GM23248 (cell line): ENCODE measurements at regions not wholly inside any gene's neighbourhood (a gene's known extent, or its start where the extent isn't known, plus 50 kb on each side); places are given as distances from the start of the nearest gene placed in this dataset.

Source experiments
- DNase-seq: peaks from one replicate; pipeline ENCODE4 v3.0.0-alpha.2; 2015
- H2AFZ ChIP-seq: fragments of 200-600 bp; sonication (generic); 2 replicates; pipeline ENCODE4 v1.6.1; 2016; ENCODE audit warnings: antibody characterized with exemption
- H3F3A ChIP-seq: fragments of 200-600 bp; sonication (generic); 2 replicates; pipeline ENCODE4 v1.6.1; 2016; ENCODE audit warnings: mild to moderate bottlenecking, antibody characterized with exemption, mixed run types; ENCODE audit not compliant: insufficient read depth
- H3K27ac ChIP-seq: fragments of 200-600 bp; sonication (generic); 2 replicates; pipeline ENCODE4 v1.5.1; 2016; ENCODE audit warnings: mild to moderate bottlenecking
- H3K27me3 ChIP-seq: fragments of 200-600 bp; sonication (generic); replicated peaks from 2 replicates; pipeline ENCODE4 v1.6.1; 2016; ENCODE audit warnings: mild to moderate bottlenecking; ENCODE audit not compliant: insufficient read depth
- H3K36me3 ChIP-seq: fragments of 200-600 bp; sonication (generic); 2 replicates; pipeline ENCODE4 v1.6.1; 2016; ENCODE audit warnings: low read depth, mild to moderate bottlenecking
- H3K4me1 ChIP-seq: fragments of 200-600 bp; sonication (generic); 2 replicates; pipeline ENCODE4 v1.6.1; 2016; ENCODE audit warnings: mild to moderate bottlenecking; ENCODE audit not compliant: insufficient read depth
- H3K4me2 ChIP-seq: fragments of 200-600 bp; sonication (generic); one replicate; pipeline ENCODE4 v1.6.1; 2016; ENCODE audit warnings: mild to moderate bottlenecking; ENCODE audit not compliant: unreplicated experiment
- H3K4me3 ChIP-seq: fragments of 200-600 bp; sonication (generic); 2 replicates; pipeline ENCODE4 v1.5.1; 2016; ENCODE audit warnings: mild to moderate bottlenecking
- H3K79me2 ChIP-seq: fragments of 200-600 bp; sonication (generic); 2 replicates; pipeline ENCODE4 v1.6.1; 2016; ENCODE audit warnings: mild to moderate bottlenecking; ENCODE audit not compliant: insufficient read depth
- H3K9ac ChIP-seq: fragments of 200-600 bp; sonication (generic); 2 replicates; pipeline ENCODE4 v1.6.1; 2016; ENCODE audit warnings: mild to moderate bottlenecking
- H3K9me2 ChIP-seq: fragments of 200-600 bp; sonication (generic); 2 replicates; pipeline ENCODE4 v1.6.1; 2016; ENCODE audit warnings: mixed run types, mild to moderate bottlenecking, moderate library complexity; ENCODE audit not compliant: insufficient read depth
- H3K9me3 ChIP-seq: fragments of 200-600 bp; sonication (generic); one replicate; pipeline ENCODE4 v1.6.1; 2017; ENCODE audit warnings: low read depth
- H4K20me1 ChIP-seq: fragments of 200-600 bp; sonication (generic); 2 replicates; pipeline ENCODE4 v1.6.0; 2016; ENCODE audit not compliant: insufficient read depth
- EZH2 ChIP-seq: fragments of 200-600 bp; sonication (generic); IDR thresholded peaks from 2 replicates; pipeline ENCODE4 v1.6.1; 2018; ENCODE audit warnings: antibody characterized with exemption, mild to moderate bottlenecking; ENCODE audit not compliant: insufficient read depth, poor library complexity, severe bottlenecking
- EZH2phosphoT487 ChIP-seq: fragments of 200-600 bp; sonication (generic); IDR thresholded peaks from 2 replicates; pipeline ENCODE4 v1.6.1; 2018; ENCODE audit warnings: antibody characterized with exemption, moderate library complexity, mild to moderate bottlenecking, low read depth; ENCODE audit not compliant: insufficient read depth
- WGBS, 2 experiments: methylation state at CpG; one replicate each; pipeline ENCODE4 v1.1.6; 2015 to 2017; ENCODE audit warnings: low lambda C conversion rate in 2 of 2, low coverage in 1 of 2; ENCODE audit errors: missing lambda C conversion rate in 2 of 2; 5-methylcytosine and 5-hydroxymethylcytosine counted together
- in situ Hi-C: fragments of 300-500 bp; cut with MboI; formaldehyde crosslinking; loops from 2 replicates; pipeline ENCODE4 v1.15.0; 2020

DNA sequence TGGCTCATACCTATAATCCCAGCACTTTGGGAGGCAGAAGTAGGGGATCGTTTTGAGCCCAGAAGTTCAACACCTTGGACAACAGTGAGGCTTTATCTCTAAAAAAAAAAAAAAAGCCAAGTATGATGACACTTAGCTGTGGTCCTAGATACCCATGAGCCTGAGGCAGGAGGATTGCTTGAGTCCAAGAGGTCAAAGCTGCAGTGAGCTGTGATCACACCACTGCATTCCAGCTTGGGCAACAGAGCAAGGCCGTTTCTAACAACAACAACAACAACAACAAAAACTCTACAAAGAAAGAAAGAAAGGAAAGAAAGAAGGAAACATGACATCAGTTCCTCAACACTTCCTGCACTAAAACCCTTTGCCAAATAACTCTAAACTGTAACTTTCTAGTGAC lies 265.1 kb upstream of the DACH1 start:
- H3K27ac ChIP-seq, result no peak overlapping the region
- H3K36me3 ChIP-seq, result no peaks in the 10 kb centered on the region
- no peaks in the 10 kb centered on the region for H3K4me1 ChIP-seq
- no peaks in the 10 kb centered on the region for H3K27me3 ChIP-seq
- no peaks in the 10 kb centered on the region for H3F3A ChIP-seq
- no peaks in the 10 kb centered on the region for H3K9me3 ChIP-seq
- H3K9me2 ChIP-seq, result no peaks in the 10 kb centered on the region
- no peak overlapping the region for H2AFZ ChIP-seq
- no peaks in the 10 kb centered on the region for H4K20me1 ChIP-seq
- no peak overlapping the region for H3K4me3 ChIP-seq
- H3K9ac ChIP-seq, result no peak overlapping the region
- no peak overlapping the region for H3K4me2 ChIP-seq
- no peak for TF ChIP-seq EZH2
- no peak for TF ChIP-seq EZH2phosphoT487
- DNase-seq, result no peak
- in situ Hi-C loops, result no loop called here
- 4 to 9% methylated on average over 2 of the region's 2 CpGs for WGBS, 2 experiments
- H3K79me2 ChIP-seq, result no peaks in the 10 kb centered on the region

DNA sequence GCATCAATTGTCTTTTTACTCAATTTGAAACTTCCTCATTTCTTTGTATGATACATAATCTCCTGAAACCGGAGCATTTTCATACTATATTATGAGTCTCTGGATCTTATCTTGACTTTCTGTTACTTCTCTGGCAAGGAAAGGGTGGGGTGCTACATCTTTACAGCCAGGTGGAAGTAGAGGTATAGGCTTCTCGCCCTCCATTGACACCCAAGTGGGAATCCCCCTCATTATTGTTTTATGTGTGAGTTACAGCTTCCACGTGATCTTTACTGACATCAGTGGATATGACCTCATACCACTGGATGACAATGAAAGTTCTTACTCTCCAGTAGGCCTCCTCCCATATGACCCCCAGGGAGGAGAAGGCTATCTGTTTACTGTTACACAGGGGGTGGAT lies 262.1 kb upstream of the DACH1 start:
- in situ Hi-C loops, result no loop called here
- DNase-seq, result no peak
- Histone ChIP-seq H3K4me2 (no peak overlapping the region), H3K9me3 (no peaks in the 10 kb centered on the region), H3K27ac (no peak overlapping the region), H3K9ac (no peak overlapping the region), H3K4me1 (no peaks in the 10 kb centered on the region), H3K27me3 (no peaks in the 10 kb centered on the region), H3K9me2 (no peaks in the 10 kb centered on the region), H3K36me3 (no peaks in the 10 kb centered on the region), H3F3A (no peaks in the 10 kb centered on the region), H2AFZ (no peak overlapping the region), H3K79me2 (no peaks in the 10 kb centered on the region), H4K20me1 (no peaks in the 10 kb centered on the region), H3K4me3 (no peak overlapping the region)
- 19 to 26% methylated on average over 3 of the region's 3 CpGs for WGBS, 2 experiments
- TF ChIP-seq EZH2 (no peak), EZH2phosphoT487 (no peak)

DNA sequence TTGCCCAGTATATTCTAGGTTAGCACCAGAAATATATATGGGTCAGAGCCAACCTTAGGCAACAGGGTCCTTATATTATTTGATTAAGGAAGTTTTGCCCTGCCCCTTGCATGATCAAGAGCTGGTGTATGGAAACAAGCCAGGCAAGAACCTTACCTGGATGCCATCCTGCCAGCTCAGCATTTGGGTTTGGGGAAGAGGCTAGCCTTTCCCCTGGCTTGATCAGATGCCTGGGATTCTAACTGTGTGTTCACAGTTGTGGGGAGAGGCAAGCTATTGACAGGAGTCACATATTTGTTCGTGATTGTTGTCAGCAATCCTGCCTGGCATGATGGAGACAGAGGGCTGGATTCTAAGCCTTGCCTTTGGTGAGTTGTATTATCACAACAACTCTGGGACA lies 260.0 kb upstream of the DACH1 start:
- H3K36me3 ChIP-seq, result no peaks in the 10 kb centered on the region
- no peaks in the 10 kb centered on the region for H3F3A ChIP-seq
- H3K4me2 ChIP-seq, result no peak overlapping the region
- no peaks in the 10 kb centered on the region for H4K20me1 ChIP-seq
- H3K27me3 ChIP-seq, result no peaks in the 10 kb centered on the region
- no peaks in the 10 kb centered on the region for H3K4me1 ChIP-seq
- H3K9me3 ChIP-seq, result no peaks in the 10 kb centered on the region
- 0 to 7% methylated on average over 1 of the region's 1 CpG for WGBS, 2 experiments
- no peak overlapping the region for H3K27ac ChIP-seq
- TF ChIP-seq EZH2, result no peak
- no peak for TF ChIP-seq EZH2phosphoT487
- H2AFZ ChIP-seq, result no peak overlapping the region
- DNase-seq, result no peak
- no peak overlapping the region for H3K9ac ChIP-seq
- H3K9me2 ChIP-seq, result no peaks in the 10 kb centered on the region
- no peak overlapping the region for H3K4me3 ChIP-seq
- in situ Hi-C loops, result no loop called here
- H3K79me2 ChIP-seq, result no peaks in the 10 kb centered on the region

GRCh38 chr13:72126424-72126823 lies 259.4 kb upstream of the DACH1 start:
- no peak overlapping the region for H3K9ac ChIP-seq
- TF ChIP-seq EZH2 (no peak), EZH2phosphoT487 (no peak)
- no peaks in the 10 kb centered on the region for H3K36me3 ChIP-seq
- H3F3A ChIP-seq, result no peaks in the 10 kb centered on the region
- H3K9me3 ChIP-seq, result no peaks in the 10 kb centered on the region
- H3K79me2 ChIP-seq, result no peaks in the 10 kb centered on the region
- H3K27me3 ChIP-seq, result no peaks in the 10 kb centered on the region
- WGBS, 2 experiments, result 21 to 32% methylated on average over 2 of the region's 2 CpGs
- no peak overlapping the region for H3K4me3 ChIP-seq
- H2AFZ ChIP-seq, result no peak overlapping the region
- no peak overlapping the region for H3K27ac ChIP-seq
- H3K4me1 ChIP-seq, result no peaks in the 10 kb centered on the region
- no peak overlapping the region for H3K4me2 ChIP-seq
- in situ Hi-C loops, result no loop called here
- DNase-seq, result no peak
- no peaks in the 10 kb centered on the region for H3K9me2 ChIP-seq
- H4K20me1 ChIP-seq, result no peaks in the 10 kb centered on the region

- Histone ChIP-seq H3K4me2 (no peak overlapping the region), H3K36me3 (no peaks in the 10 kb centered on the region), H3K79me2 (no peaks in the 10 kb centered on the region), H3F3A (no peaks in the 10 kb centered on the region), H4K20me1 (no peaks in the 10 kb centered on the region), H3K27me3 (no peaks in the 10 kb centered on the region), H3K4me1 (no peaks in the 10 kb centered on the region), H3K27ac (no peak overlapping the region), H3K4me3 (no peak overlapping the region), H3K9ac (no peak overlapping the region), H2AFZ (no peak overlapping the region), H3K9me2 (no peaks in the 10 kb centered on the region), H3K9me3 (no peaks in the 10 kb centered on the region)
- in situ Hi-C loops, result no loop called here
- WGBS, 2 experiments, result 9 to 18% methylated on average over 3 of the region's 3 CpGs
- DNase-seq, result no peak
- TF ChIP-seq EZH2phosphoT487 (no peak), EZH2 (no peak)
Measured at GRCh38 chr13:72125561-72125960, 258.6 kb upstream of the DACH1 start.
